GM18870 (cell line): ENCODE measurements at regions not wholly inside any gene's neighbourhood (a gene's known extent, or its start where the extent isn't known, plus 50 kb on each side); places are given as distances from the start of the nearest gene placed in this dataset.
"Not testable (repeated sequence)": the region's sequence is repeated elsewhere in the genome, so short reads cannot be mapped to it uniquely, and the experiment has no call there.

Experiments used
- ATAC-seq: cut with Tn5 transposase; IDR thresholded peaks from one replicate; pipeline ENCODE4 v1.9.1; 2021; ENCODE audit warnings: moderate library complexity; ENCODE audit not compliant: unreplicated experiment

DNA sequence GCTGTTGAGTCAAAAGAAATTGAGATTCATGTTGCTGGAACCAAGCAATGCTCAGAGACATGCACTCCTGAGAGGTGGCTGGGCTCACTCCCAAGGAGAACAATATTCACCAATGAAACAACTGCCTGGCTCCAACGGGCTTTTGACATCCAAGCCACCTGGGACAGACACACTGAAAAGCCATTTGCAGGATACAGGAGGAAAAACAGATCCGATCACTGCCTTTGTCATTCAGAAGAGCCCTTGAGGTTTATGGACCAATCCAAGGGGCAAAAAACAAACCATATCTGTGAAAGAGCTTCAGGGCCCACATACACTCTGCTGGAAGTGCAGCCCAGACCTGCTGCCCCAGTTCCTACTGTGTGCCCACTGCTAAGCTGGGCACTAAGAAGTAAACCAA, 277.5 kb downstream of the NUAK1 start:
- ATAC-seq: no peak

GRCh38 chr12:105862163-105862821, 276.5 kb downstream of the NUAK1 start:
- no peak for ATAC-seq

DNA sequence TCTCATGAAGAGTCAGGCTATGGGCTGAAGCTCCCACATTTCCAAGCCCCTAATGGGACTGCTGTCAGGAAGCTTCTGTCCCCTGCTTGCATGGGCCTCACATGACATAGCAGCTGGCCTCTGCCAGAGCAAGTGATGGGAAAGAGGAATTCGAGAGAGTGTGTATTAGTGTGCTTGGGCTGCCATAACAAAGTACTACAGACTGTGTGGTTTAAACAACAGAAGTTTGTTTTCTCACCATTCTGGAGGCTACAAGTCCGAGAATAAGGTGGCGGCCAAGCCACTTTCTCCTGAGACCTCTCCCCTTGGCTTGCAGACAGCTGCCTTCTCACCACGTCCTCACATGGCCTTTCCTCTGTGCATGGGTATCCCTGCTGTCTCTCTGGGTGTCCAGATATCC, 274.4 kb downstream of the NUAK1 start:
- ATAC-seq: no peak

GRCh38 chr12:105864901-105865300, 273.9 kb downstream of the NUAK1 start:
- no peak for ATAC-seq

DNA sequence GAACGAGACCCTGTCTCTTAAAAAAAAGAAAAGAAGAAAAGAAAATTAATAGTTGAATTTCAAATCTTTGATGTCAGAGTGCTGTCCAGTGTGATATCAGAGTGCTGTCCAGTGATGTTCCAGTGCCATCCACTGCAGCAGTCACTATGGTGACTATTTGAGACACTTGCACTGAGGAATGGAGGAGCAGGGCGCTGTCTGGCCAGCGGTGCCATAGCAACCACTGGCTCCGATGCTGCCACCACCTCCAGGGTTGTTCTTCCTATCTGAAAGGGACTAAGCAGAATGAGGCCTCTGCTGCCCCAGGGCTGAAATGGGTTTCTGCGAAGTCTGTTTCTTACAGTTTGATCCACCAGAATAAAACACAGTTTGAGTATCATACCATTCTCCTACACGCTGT, 272.9 kb downstream of the NUAK1 start:
- no peak for ATAC-seq

GRCh38 chr12:105874121-105874520, 264.6 kb downstream of the NUAK1 start:
- no peak for ATAC-seq

DNA sequence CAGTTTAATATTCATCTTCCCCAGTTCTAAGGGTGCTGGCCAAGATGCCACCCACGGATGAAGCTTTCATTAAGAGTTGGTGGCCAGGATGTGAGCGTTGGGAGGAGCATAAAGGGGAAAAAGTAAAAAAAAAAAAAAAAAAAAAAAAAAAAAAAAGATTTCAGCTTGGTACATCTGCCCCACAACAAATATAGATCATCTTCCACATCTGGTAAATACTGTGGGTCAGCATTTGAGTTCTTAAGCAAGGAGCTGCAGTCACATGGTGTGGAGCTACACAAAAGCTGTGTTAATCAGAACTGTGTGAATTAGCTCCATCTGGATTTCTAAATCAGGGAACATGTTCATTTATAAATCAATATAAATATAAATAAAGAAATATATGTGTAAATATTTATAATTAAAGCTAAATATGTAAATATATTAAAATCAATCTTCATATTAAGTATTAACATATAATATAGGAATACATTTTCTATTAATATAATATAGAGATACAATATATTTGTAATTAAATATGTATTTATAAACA, 262.3 kb downstream of the NUAK1 start:
- no peak for ATAC-seq

DNA sequence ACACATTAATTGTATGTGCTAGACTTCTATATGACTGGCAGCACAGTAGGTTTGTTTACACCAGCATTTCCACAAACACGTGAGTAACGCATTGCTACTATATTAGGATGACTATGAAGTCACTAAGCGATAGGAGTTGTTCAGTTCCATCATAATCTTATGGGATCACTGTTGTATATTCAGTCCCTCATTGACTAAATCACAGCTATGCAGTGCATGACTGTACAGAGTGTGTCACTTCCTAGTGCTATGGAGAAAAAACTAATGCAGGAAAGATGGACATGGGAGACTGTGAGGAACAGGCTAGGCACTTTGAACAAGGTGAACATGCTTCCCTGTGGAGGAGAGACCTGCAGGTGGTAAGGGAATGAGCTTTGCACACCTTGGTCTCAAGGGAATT, 259.8 kb downstream of the NUAK1 start:
- ATAC-seq: no peak

DNA sequence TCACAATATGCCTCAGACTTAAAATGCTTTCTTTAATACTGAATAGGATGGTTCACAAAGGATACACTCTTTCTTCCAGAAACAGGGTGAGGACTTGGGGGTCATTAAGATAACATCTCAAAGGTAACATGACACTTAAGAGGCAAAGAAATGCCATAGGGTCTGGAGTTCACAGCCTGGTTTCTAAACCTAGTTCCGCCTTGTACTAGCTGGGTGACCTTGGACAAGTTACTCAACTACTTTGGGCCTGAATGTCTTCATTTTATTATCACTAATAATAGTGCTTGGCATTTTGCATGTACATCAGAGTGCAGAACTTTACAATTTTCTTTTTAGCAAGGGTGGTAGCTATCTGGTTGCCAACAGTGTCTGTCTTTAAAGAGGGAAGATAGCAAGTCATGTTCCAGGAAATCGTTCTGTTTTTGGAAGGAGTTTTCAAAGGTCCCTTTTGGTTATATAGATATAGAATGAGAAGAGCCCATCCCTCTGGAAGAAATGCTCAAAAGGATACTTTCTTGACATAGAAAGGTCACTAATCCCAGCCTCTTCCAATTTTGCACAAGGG, 257.8 kb downstream of the NUAK1 start:
- ATAC-seq: no peak

DNA sequence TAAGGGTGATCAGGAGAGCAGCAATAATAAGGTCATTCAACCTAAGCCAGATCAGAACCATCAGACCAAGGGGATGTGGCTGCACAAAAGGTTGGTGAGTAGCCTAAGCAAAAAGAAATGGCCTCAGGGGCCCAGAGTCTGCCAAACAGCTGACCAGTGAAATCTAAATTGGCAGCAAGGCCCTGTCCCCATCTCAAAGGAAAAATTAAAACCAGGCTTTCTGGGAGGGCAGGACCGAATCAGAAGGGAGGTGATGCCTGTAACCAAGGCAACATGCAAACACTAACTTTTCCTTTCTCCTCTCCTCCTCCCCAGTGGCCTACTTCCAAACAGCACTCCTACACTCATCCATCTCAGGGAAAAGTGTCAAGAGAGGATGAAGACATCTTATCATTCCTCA, 256.4 kb downstream of the NUAK1 start:
- ATAC-seq: no peak

DNA sequence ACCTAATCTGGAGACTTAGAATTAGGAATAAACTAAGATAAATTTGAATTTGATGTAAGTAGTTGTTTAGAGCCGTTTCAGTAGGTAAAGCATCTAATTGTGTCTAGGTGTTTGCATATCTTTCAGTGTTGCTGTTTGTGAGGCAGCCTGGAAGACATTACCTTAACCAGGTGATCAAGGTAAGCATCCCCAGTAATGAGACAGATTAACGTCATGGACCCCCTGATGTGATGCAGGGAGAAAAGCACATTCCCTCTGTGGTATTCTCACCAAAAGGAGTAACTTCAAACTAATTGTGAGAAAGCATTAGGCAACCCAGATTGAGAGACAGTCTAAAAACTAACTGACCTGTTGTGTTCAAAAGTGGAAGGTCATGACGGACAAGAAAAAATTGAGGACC, 251.6 kb downstream of the NUAK1 start:
- no peak for ATAC-seq

DNA sequence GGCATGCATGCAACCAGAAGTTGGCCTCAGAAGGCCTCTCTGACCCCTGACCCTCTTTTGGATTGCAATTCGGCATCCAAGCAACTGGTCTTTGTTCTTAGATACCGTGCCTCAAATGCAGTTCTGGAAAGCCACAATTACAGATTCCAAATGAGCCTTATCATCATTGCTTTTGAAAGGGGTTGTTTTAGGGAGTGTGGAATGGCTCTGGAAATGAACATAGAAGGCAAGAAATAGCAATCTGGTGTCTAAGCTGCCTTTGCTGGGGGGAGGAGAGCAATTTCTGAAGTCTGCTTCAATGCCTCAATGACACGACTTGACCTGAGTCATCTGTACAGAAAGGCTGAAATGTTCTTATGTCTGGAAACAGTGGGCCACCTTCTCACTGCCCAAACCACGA, 250.1 kb downstream of the NUAK1 start:
- no peak for ATAC-seq

DNA sequence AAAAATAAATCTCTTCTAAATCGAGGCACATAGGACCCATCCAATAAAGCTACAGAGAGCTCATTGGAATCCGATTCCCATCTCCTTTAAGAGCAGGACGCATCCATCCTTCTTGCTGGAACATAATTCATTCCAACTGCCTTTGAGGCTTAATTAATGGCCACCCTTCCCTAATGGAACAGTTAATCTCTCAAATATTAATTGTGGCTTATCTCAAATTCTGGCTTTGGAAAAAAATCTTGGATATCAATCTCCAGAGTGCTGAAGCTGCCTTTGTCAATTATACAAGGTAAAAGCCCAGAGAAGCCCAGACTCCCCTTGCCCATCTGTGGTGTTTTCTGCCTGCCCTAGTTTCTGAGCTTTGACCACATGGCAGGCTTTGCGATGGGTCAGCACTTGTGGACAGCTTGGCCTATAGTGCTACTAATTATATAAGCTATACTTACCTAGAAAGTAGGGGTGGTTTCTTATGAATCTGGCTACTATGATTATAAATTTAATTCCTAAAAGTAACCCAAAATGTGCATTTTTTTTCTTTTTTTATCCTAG, 246.3 kb downstream of the NUAK1 start:
- no peak for ATAC-seq

DNA sequence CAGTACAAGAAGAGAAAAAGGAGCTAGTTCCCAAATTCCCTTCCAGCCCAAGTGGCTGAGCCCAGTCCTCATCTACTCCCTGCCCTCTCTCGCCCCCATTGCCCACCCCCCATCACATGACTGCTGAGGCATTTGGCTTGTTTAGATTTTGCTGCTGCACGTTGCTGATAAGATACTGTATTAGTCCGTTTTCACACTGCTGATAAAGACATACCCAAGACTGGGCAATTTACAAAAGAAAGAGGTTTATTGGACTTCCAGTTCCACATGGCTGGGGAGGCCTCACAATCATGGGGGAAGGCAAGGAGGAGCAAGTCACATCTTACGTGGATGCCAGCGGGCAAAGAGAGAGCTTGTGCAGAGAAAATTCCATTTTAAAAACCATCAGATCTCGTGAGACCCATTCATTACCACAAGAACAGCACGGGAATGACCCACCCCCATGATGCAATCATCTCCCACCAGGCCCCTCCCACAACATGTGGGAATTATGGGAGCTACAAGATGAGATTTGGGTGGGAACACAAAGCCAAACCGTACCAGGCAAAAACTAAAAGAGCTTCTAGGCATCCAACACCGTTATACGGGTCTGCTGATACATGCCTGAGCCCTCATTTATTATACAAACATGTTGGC, 243.4 kb downstream of the NUAK1 start:
- not testable (repeated sequence) for ATAC-seq

DNA sequence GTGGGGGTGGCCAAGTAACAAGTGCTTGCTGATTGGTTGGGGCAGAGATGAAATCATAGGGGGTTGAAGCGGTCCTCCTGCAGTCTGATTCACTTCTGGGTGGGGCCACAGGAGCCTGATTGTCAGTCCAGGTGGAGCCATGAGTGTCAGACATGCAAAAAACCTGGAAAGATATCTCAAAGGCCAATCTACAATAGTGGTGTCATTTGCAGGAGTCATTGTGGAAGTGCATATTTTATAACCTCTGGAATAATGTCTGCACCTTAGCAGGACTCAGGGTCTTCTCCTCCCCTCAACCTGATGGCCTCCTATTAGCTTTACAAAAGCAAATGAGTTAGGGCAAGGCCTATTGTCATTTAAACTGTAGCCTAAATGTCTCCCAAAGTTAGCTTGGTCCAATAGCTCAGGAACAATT, 241.4 kb downstream of the NUAK1 start:
- ATAC-seq: no peak

DNA sequence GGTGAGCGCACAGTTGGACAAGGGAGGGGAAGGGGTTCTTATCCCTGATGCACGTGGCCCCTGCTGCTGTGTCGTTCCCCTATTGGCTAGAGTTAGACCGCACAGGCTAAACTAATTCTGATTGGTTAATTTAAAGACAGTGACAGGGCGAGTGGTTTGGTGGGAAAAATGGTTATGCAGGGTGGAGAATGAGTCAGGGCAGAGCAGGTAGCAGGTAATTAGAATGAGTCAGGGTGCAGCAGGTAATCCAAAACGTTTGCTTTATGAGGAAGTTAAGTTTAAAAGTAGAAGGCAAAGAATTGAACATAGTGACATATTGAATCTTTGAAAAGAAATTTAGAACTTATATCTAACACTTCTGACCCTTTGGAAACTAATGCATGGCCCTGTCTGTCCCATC, 240.5 kb downstream of the NUAK1 start:
- not testable (repeated sequence) for ATAC-seq

- no peak for ATAC-seq
These were observed 239.2 kb downstream of the NUAK1 start for GRCh38 chr12:105899589-105899988.

- ATAC-seq: no peak
These were observed 232.2 kb downstream of the NUAK1 start for GRCh38 chr12:105906561-105906960.

DNA sequence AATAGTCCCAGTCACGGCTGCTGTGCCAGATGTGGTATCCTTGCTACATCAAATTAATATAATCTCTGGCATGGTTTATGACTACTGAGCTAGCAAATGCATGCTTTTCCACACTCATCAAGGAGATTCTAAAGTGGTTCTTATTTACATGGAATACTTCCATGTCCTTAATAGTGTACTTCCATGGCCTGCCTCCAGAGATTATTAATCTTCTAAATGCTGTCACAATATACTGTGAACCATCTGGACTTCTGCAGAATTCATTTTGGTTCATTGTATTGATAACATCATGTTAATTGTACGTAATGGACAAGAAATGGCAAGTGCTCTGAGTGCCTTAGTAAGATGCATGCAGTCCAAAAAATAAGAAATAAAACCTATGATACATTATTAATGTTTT, 230.8 kb downstream of the NUAK1 start:
- ATAC-seq: no peak

DNA sequence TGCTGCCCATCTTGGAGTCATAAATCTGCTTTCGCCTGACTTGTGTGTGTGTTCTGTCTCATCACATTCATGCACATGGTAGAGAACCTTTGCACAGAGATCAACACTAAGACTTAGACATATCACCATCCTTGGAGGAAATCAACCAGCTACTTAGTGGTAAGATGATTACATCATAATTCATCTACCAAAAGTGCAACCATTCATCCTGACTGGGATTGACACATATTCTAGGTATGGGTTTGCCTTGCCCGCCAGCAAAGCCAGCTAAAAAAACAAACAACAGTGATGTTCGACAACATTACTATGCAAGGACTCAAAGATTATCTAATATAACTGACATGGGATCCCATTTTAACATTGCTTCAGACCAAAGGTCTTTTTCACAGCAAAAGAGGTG, 228.7 kb downstream of the NUAK1 start:
- ATAC-seq: no peak

DNA sequence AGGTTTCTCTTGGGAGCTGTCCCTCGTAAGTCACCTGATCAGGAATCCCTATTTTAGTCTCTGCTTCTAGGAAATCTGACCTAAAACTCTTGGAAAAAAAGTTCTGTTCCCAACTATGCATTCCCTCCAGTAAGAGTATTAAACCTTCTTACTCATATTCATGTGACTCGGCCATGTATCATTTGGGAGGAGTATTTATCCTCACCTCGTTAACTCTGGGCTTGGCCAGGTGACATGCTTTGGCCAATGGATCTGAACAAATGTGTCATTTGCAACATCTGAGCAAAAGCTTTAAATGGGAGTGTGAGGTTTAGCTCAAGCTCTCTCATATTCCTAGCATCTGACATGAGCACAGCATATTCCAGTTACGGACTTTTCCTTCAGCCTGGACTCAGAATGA, 226.8 kb downstream of the NUAK1 start:
- ATAC-seq: no peak
